CD14-positive monocyte (primary cell): ENCODE measurements at regions not wholly inside any gene's neighbourhood (a gene's known extent, or its start where the extent isn't known, plus 50 kb on each side); places are given as distances from the start of the nearest gene placed in this dataset.

ENCODE experiments used
- DNase-seq, 3 donors: peaks; one replicate each; pipeline ENCODE4 v3.0.0-alpha.2; 2011 to 2022
- H2AFZ ChIP-seq: 2 replicates; pipeline ENCODE4 v1.6.0; 2012; ENCODE audit warnings: mild to moderate bottlenecking, low read depth, low read length, inconsistent platforms; ENCODE audit not compliant: insufficient read depth, poor library complexity, severe bottlenecking
- H3K27ac ChIP-seq, 2 donors: 1 replicate in 1 of 2; 2 replicates in 1 of 2; pipeline ENCODE4 v1.5.1; 2012 to 2013; ENCODE audit warnings: low read length in 2 of 2, control low read depth in 1 of 2, inconsistent platforms in 1 of 2, low read depth in 1 of 2, mild to moderate bottlenecking in 1 of 2
- H3K27me3 ChIP-seq, 2 donors: one replicate each; pipeline versions ENCODE4 v1.6.0 to v1.6.1; 2011 to 2013; ENCODE audit warnings: low read length in 2 of 2; ENCODE audit not compliant: control insufficient read depth in 2 of 2, insufficient read depth in 2 of 2
- H3K36me3 ChIP-seq, 2 donors: replicated peaks in 1 of 2; 1 replicate in 1 of 2; 2 replicates in 1 of 2; pipeline versions ENCODE4 v1.5.1 to v1.6.1; 2012 to 2013; ENCODE audit warnings: low read length in 2 of 2, control low read depth in 1 of 2, inconsistent platforms in 1 of 2, mild to moderate bottlenecking in 1 of 2; ENCODE audit not compliant: insufficient read depth in 2 of 2, control insufficient read depth in 1 of 2
- H3K4me1 ChIP-seq, 2 donors: 1 replicate in 1 of 2; 2 replicates in 1 of 2; pipeline versions ENCODE4 v1.5.1 to v1.6.1; 2012 to 2013; ENCODE audit warnings: low read length in 2 of 2, control low read depth in 1 of 2, inconsistent platforms in 1 of 2, mild to moderate bottlenecking in 1 of 2, moderate library complexity in 1 of 2; ENCODE audit not compliant: insufficient read depth in 2 of 2, control insufficient read depth in 1 of 2
- H3K4me2 ChIP-seq: replicated peaks from 2 replicates; pipeline ENCODE3; 2012; ENCODE audit warnings: low read length, moderate library complexity, mild to moderate bottlenecking; ENCODE audit not compliant: poor library complexity, severe bottlenecking; ENCODE audit errors: extremely low read depth
- H3K4me3 ChIP-seq, 3 experiments: fragments of 200-600 bp in 1 of 3; sonication (generic) in 1 of 3; replicated peaks in 1 of 3; 1 replicate in 2 of 3; 2 replicates in 1 of 3; pipeline ENCODE4 v1.5.1; 2011 to 2013; ENCODE audit warnings: low read length in 3 of 3, mild to moderate bottlenecking in 3 of 3, control low read depth in 2 of 3, low read depth in 2 of 3, inconsistent platforms in 1 of 3, moderate library complexity in 1 of 3
- H3K79me2 ChIP-seq: 2 replicates; pipeline ENCODE4 v1.6.0; 2012; ENCODE audit warnings: mild to moderate bottlenecking, control low read depth, inconsistent platforms, low read length, moderate library complexity; ENCODE audit not compliant: insufficient read depth
- H3K9ac ChIP-seq: 2 replicates; pipeline ENCODE4 v1.6.0; 2017; ENCODE audit warnings: low read length, mild to moderate bottlenecking; ENCODE audit not compliant: insufficient read depth, poor library complexity, severe bottlenecking
- H3K9me3 ChIP-seq, 2 donors: replicated peaks in 1 of 2; 1 replicate in 1 of 2; 2 replicates in 1 of 2; pipeline versions ENCODE4 v1.5.1 to v1.6.1; 2012 to 2013; ENCODE audit warnings: low read length in 2 of 2, control low read depth in 1 of 2; ENCODE audit not compliant: control insufficient read depth in 1 of 2, insufficient read depth in 1 of 2
- H4K20me1 ChIP-seq: 2 replicates; pipeline ENCODE4 v1.6.0; 2012; ENCODE audit warnings: mild to moderate bottlenecking, low read length, control low read depth, moderate library complexity; ENCODE audit not compliant: insufficient read depth
- H3K27ac Mint-ChIP-seq, 7 donors: one replicate each; pipeline ENCODE4 v1.8.0; 2020; ENCODE audit warnings: mild to moderate bottlenecking in 7 of 7, mixed read lengths in 7 of 7, moderate library complexity in 6 of 7, inconsistent platforms in 2 of 7
- H3K27me3 Mint-ChIP-seq, 3 donors: one replicate each; pipeline ENCODE4 v1.8.0; 2021 to 2022; ENCODE audit warnings: low read depth in 3 of 3, mild to moderate bottlenecking in 3 of 3, mixed read lengths in 3 of 3, moderate library complexity in 3 of 3, inconsistent platforms in 1 of 3
- H3K36me3 Mint-ChIP-seq, 2 donors: one replicate each; pipeline ENCODE4 v1.8.0; 2020; ENCODE audit warnings: mixed read lengths in 2 of 2, inconsistent platforms in 1 of 2, mild to moderate bottlenecking in 1 of 2
- H3K4me1 Mint-ChIP-seq: one replicate; pipeline ENCODE4 v1.8.0; 2020; ENCODE audit warnings: mild to moderate bottlenecking, mixed read lengths
- H3K4me3 Mint-ChIP-seq, 2 donors: one replicate each; pipeline ENCODE4 v1.8.0; 2020; ENCODE audit warnings: mild to moderate bottlenecking in 2 of 2, mixed read lengths in 2 of 2, moderate library complexity in 1 of 2
- H3K9me3 Mint-ChIP-seq, 7 donors: one replicate each; pipeline ENCODE4 v1.8.0; 2020 to 2022; ENCODE audit warnings: mixed read lengths in 7 of 7, mild to moderate bottlenecking in 6 of 7, moderate library complexity in 6 of 7, inconsistent platforms in 2 of 7
- WGBS: methylation state at CpG from one replicate; pipeline ENCODE4 v1.1.5; 2013; ENCODE audit warnings: missing lambda C conversion rate; ENCODE audit not compliant: insufficient coverage; 5-methylcytosine and 5-hydroxymethylcytosine counted together
- intact Hi-C, 2 donors: fragments of 100-400 bp; cut with micrococcal nuclease; formaldehyde crosslinking; loops; one replicate each; pipeline versions ENCODE4 v1.15.0 to v1.15.1; 2023
- TF ChIP-seq, protein P1 (sequence below): fragments of 200-600 bp; IDR thresholded peaks from one replicate; pipeline ENCODE4 v1.8.0; 2022; ENCODE audit warnings: antibody characterized with exemption, mild to moderate bottlenecking

DNA sequence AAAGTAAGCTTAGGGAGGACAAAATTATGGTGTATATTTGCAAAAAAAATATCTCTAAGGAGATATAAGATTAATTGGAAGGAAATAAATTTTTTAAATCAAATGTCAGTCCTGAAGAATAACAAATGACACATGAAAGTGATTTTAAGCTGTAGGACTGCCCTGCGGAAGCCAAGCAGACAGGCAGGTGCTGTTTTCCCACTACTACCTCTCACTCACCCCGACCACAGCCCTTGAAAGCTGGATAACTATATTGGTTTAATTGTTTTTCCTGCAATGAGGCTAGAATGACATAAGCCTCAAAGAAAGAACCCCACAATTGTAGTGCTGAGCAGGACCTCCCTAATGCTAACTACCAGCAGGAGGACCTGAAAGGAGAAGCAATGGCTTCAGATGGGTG lies 68.6 kb upstream of the VIPR2 start:
- peaks cover 0 to 1% (median 0%) of the 10 kb centered on the region in 3 donors for H3K27me3 Mint-ChIP-seq
- H3K36me3 Mint-ChIP-seq, result no peaks in the 10 kb centered on the region
- H3K9me3 ChIP-seq, result no peaks in the 10 kb centered on the region
- no peak overlapping the region for H3K27ac ChIP-seq
- H3K9ac ChIP-seq, result no peak overlapping the region
- H4K20me1 ChIP-seq, result no peaks in the 10 kb centered on the region
- no peak overlapping the region for H3K4me3 Mint-ChIP-seq
- no peak overlapping the region for H3K4me3 ChIP-seq
- intact Hi-C loops, result no loop called here
- no peak for DNase-seq
- TF ChIP-seq, protein P1, sequence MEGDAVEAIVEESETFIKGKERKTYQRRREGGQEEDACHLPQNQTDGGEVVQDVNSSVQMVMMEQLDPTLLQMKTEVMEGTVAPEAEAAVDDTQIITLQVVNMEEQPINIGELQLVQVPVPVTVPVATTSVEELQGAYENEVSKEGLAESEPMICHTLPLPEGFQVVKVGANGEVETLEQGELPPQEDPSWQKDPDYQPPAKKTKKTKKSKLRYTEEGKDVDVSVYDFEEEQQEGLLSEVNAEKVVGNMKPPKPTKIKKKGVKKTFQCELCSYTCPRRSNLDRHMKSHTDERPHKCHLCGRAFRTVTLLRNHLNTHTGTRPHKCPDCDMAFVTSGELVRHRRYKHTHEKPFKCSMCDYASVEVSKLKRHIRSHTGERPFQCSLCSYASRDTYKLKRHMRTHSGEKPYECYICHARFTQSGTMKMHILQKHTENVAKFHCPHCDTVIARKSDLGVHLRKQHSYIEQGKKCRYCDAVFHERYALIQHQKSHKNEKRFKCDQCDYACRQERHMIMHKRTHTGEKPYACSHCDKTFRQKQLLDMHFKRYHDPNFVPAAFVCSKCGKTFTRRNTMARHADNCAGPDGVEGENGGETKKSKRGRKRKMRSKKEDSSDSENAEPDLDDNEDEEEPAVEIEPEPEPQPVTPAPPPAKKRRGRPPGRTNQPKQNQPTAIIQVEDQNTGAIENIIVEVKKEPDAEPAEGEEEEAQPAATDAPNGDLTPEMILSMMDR, result no peak
- H3K36me3 ChIP-seq, result no peaks in the 10 kb centered on the region
- no CpG with 5 or more reads among the region's 2 CpGs for WGBS
- no peaks in the 10 kb centered on the region for H3K4me1 ChIP-seq
- peaks cover 0 to 3% (median 0%) of the 10 kb centered on the region in 7 donors for H3K9me3 Mint-ChIP-seq
- no peaks in the 10 kb centered on the region for H3K27me3 ChIP-seq
- H3K4me1 Mint-ChIP-seq, result no peaks in the 10 kb centered on the region
- H3K79me2 ChIP-seq, result no peaks in the 10 kb centered on the region
- no peak overlapping the region for H3K4me2 ChIP-seq
- no peak overlapping the region for H3K27ac Mint-ChIP-seq
- no peak overlapping the region for H2AFZ ChIP-seq

DNA sequence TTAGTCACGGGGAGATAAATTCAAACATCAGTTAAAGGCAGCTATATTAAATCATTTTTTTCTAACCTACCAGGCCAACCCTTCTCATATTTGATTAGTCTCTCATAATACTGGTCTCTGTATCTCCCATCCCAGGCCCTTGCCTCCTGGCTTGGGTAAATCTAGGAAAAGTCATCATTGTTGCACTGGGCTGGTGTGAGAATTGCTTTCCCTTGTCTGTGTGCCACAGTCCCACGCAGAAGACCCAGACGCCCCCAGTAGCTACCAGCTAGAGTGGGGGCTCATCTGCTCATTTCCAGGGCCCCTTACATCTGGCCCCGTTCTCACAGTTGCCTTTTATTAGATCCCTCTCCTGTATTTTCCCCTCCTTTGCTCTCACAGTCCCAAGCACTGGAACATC lies 67.6 kb upstream of the VIPR2 start:
- H3K9me3 ChIP-seq, result no peaks in the 10 kb centered on the region
- H3K4me3 ChIP-seq, result no peak overlapping the region
- peaks cover 0 to 3% (median 0%) of the 10 kb centered on the region in 7 donors for H3K9me3 Mint-ChIP-seq
- no peaks in the 10 kb centered on the region for H4K20me1 ChIP-seq
- no peak overlapping the region for H3K27ac ChIP-seq
- no peak overlapping the region for H3K9ac ChIP-seq
- TF ChIP-seq, protein P1, result no peak
- no peak overlapping the region for H2AFZ ChIP-seq
- no peaks in the 10 kb centered on the region for H3K4me1 Mint-ChIP-seq
- 91% methylated on average over 2 of the region's 4 CpGs for WGBS
- no peaks in the 10 kb centered on the region for H3K36me3 Mint-ChIP-seq
- H3K36me3 ChIP-seq, result no peaks in the 10 kb centered on the region
- H3K4me3 Mint-ChIP-seq, result no peak overlapping the region
- H3K79me2 ChIP-seq, result no peaks in the 10 kb centered on the region
- H3K27me3 Mint-ChIP-seq, result no peaks in the 10 kb centered on the region
- H3K4me1 ChIP-seq, result no peaks in the 10 kb centered on the region
- DNase-seq, result no peak
- no peaks in the 10 kb centered on the region for H3K27me3 ChIP-seq
- no peak overlapping the region for H3K4me2 ChIP-seq
- H3K27ac Mint-ChIP-seq, result no peak overlapping the region
- intact Hi-C loops, result no loop called here
